GM18498 (cell line): ENCODE measurements at regions not wholly inside any gene's neighbourhood (a gene's known extent, or its start where the extent isn't known, plus 50 kb on each side); places are given as distances from the start of the nearest gene placed in this dataset.

Experiments used
- ATAC-seq: cut with Tn5 transposase; IDR thresholded peaks from one replicate; pipeline ENCODE4 v1.9.1; 2021; ENCODE audit warnings: mild to moderate bottlenecking, moderate library complexity; ENCODE audit not compliant: unreplicated experiment

- ATAC-seq: no peak
Observed at GRCh38 chr2:168338803-168339437, 91.5 kb upstream of the STK39 start.

GRCh38 chr2:168340931-168341330 is 93.5 kb upstream of the STK39 start:
- ATAC-seq: no peak

GRCh38 chr2:168343586-168343985 is 96.2 kb upstream of the STK39 start:
- ATAC-seq: no peak

GRCh38 chr2:168344706-168345105 is 97.3 kb upstream of the STK39 start:
- no peak for ATAC-seq

- ATAC-seq: peak; percentile 29
Observed at GRCh38 chr2:168345601-168346000, 98.2 kb upstream of the STK39 start.

- ATAC-seq: peak; percentile 84
Observed at GRCh38 chr2:168346725-168347477, 99.5 kb upstream of the STK39 start.

- peak; percentile 62 for ATAC-seq
Observed at GRCh38 chr2:168348076-168348475, 100.7 kb upstream of the STK39 start.

- ATAC-seq: no peak
Observed at GRCh38 chr2:168350380-168350779, 103.0 kb upstream of the STK39 start.

GRCh38 chr2:168353251-168353650 is 102.8 kb upstream of the CERS6 start:
- ATAC-seq: no peak

- no peak for ATAC-seq
Observed at GRCh38 chr2:168354499-168354898, 101.6 kb upstream of the CERS6 start.

- no peak for ATAC-seq
Observed at GRCh38 chr2:168355121-168355520, 101.0 kb upstream of the CERS6 start.

GRCh38 chr2:168355779-168356476 is 100.1 kb upstream of the CERS6 start:
- no peak for ATAC-seq

GRCh38 chr2:168356477-168356835 is 99.6 kb upstream of the CERS6 start:
- no peak for ATAC-seq

- ATAC-seq: peak; percentile 74
Observed at GRCh38 chr2:168357797-168358472, 98.1 kb upstream of the CERS6 start.

- no peak for ATAC-seq
Observed at GRCh38 chr2:168359082-168359481, 97.0 kb upstream of the CERS6 start.

- peak; percentile 82 for ATAC-seq
Observed at GRCh38 chr2:168363347-168364092, 92.6 kb upstream of the CERS6 start.

- ATAC-seq: no peak
Observed at GRCh38 chr2:168365094-168365621, 90.9 kb upstream of the CERS6 start.

- ATAC-seq: no peak
Observed at GRCh38 chr2:168369031-168369430, 87.0 kb upstream of the CERS6 start.

- ATAC-seq: peak; percentile 97
Observed at GRCh38 chr2:168371273-168372019, 84.6 kb upstream of the CERS6 start.

- no peak for ATAC-seq
Observed at GRCh38 chr2:168373468-168373867, 82.6 kb upstream of the CERS6 start.
